PC-3 (cell line): ENCODE measurements at regions not wholly inside any gene's neighbourhood (a gene's known extent, or its start where the extent isn't known, plus 50 kb on each side); places are given as distances from the start of the nearest gene placed in this dataset.

Experiments
- EZH2 ChIP-seq: fragments of 300-600 bp; sonication (generic); IDR thresholded peaks from one replicate; pipeline ENCODE4 v1.6.1; 2017; ENCODE audit warnings: antibody characterized with exemption, mild to moderate bottlenecking, low read length; ENCODE audit not compliant: unreplicated experiment
- EZH2phosphoT487 ChIP-seq: fragments of 300-600 bp; sonication (generic); IDR thresholded peaks from 2 replicates; pipeline ENCODE4 v1.6.1; 2018; ENCODE audit warnings: mild to moderate bottlenecking, antibody characterized with exemption, low read length, borderline replicate concordance
- TF ChIP-seq, protein P1 (sequence below): fragments of 300-600 bp; sonication (generic); conservative IDR thresholded peaks from 2 replicates; pipeline ENCODE4 v1.5.1; 2017; ENCODE audit warnings: antibody characterized with exemption, low read depth, mild to moderate bottlenecking, low read length

- TF ChIP-seq, protein P1, sequence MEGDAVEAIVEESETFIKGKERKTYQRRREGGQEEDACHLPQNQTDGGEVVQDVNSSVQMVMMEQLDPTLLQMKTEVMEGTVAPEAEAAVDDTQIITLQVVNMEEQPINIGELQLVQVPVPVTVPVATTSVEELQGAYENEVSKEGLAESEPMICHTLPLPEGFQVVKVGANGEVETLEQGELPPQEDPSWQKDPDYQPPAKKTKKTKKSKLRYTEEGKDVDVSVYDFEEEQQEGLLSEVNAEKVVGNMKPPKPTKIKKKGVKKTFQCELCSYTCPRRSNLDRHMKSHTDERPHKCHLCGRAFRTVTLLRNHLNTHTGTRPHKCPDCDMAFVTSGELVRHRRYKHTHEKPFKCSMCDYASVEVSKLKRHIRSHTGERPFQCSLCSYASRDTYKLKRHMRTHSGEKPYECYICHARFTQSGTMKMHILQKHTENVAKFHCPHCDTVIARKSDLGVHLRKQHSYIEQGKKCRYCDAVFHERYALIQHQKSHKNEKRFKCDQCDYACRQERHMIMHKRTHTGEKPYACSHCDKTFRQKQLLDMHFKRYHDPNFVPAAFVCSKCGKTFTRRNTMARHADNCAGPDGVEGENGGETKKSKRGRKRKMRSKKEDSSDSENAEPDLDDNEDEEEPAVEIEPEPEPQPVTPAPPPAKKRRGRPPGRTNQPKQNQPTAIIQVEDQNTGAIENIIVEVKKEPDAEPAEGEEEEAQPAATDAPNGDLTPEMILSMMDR = no peak
- TF ChIP-seq EZH2 (no peak), EZH2phosphoT487 (no peak)
These were observed 661.6 kb downstream of the ADGRL2 start for GRCh38 chr1:82462366-82462765.
